ENCODE measurements at regions not wholly inside any gene's neighbourhood (a gene's known extent, or its start where the extent isn't known, plus 50 kb on each side); places are given as distances from the start of the nearest gene placed in this dataset.

- in situ Hi-C loops (cut with HindIII; ENCODE audit: low sequenced_read_pairs), result no loop called here
- DNase-seq (ENCODE audit: low read depth, low spot score), result peak; percentile 93
- TF ChIP-seq CTCF (IDR thresholded peaks at IDR 0.05; ENCODE audit: low read depth, low read length), result no peak
- no peak overlapping the region for H3K4me3 ChIP-seq (ENCODE audit: low read depth, low read length)
These were observed 97.6 kb upstream of the ZNF438 start for GRCh38 chr10:31129271-31129670.

- no peak for DNase-seq (ENCODE audit: low read depth, low spot score)
- in situ Hi-C loops (cut with HindIII; ENCODE audit: low sequenced_read_pairs), result no loop called here
- no peak for TF ChIP-seq CTCF (IDR thresholded peaks at IDR 0.05; ENCODE audit: low read depth, low read length)
- H3K4me3 ChIP-seq (ENCODE audit: low read depth, low read length), result no peak overlapping the region
These were observed 98.3 kb upstream of the ZNF438 start for GRCh38 chr10:31129880-31130405.

GRCh38 chr10:31130406-31130805 lies 98.7 kb upstream of the ZNF438 start:
- no peak overlapping the region for H3K4me3 ChIP-seq (ENCODE audit: low read depth, low read length)
- TF ChIP-seq CTCF (IDR thresholded peaks at IDR 0.05; ENCODE audit: low read depth, low read length), result no peak
- in situ Hi-C loops (cut with HindIII; ENCODE audit: low sequenced_read_pairs), result no loop called here
- no peak for DNase-seq (ENCODE audit: low read depth, low spot score)

- TF ChIP-seq CTCF (IDR thresholded peaks at IDR 0.05; ENCODE audit: low read depth, low read length), result no peak
These were observed 99.6 kb upstream of the ZNF438 start for GRCh38 chr10:31131251-31131650.

GRCh38 chr10:31132681-31133244 lies 101.1 kb upstream of the ZNF438 start:
- DNase-seq (ENCODE audit: low read depth, low spot score), result no peak
- in situ Hi-C loops (cut with HindIII; ENCODE audit: low sequenced_read_pairs), result no loop called here
- no peak for TF ChIP-seq CTCF (IDR thresholded peaks at IDR 0.05; ENCODE audit: low read depth, low read length)
- H3K4me3 ChIP-seq (ENCODE audit: low read depth, low read length), result no peak overlapping the region

More at GRCh38 chr10:31131251-31131650, 99.6 kb upstream of the ZNF438 start:
- no peak overlapping the region for H3K4me3 ChIP-seq (ENCODE audit: low read depth, low read length)
- no peak for DNase-seq (ENCODE audit: low read depth, low spot score)
- in situ Hi-C loops (cut with HindIII; ENCODE audit: low sequenced_read_pairs), result no loop called here

GRCh38 chr10:31133251-31133791 lies 101.7 kb upstream of the ZNF438 start:
- TF ChIP-seq CTCF (IDR thresholded peaks at IDR 0.05; ENCODE audit: low read depth, low read length), result no peak
- in situ Hi-C loops (cut with HindIII; ENCODE audit: low sequenced_read_pairs), result no loop called here

More at GRCh38 chr10:31133251-31133791, 101.7 kb upstream of the ZNF438 start:
- no peak for DNase-seq (ENCODE audit: low read depth, low spot score)
- no peak overlapping the region for H3K4me3 ChIP-seq (ENCODE audit: low read depth, low read length)

Measured in astrocyte of the spinal cord (primary cell).